HCT116 (cell line): ENCODE measurements at regions not wholly inside any gene's neighbourhood (a gene's known extent, or its start where the extent isn't known, plus 50 kb on each side); places are given as distances from the start of the nearest gene placed in this dataset.

ENCODE experiments used
- CTCF ChIP-seq, 3 experiments: fragments of 200-600 bp in 1 of 3; sonication (generic) in 1 of 3; IDR thresholded peaks in 2 of 3; conservative IDR thresholded peaks in 1 of 3; 2 replicates each; pipeline ENCODE4 v1.5.1; 2012 to 2017; ENCODE audit warnings: low read depth in 2 of 3, low read length in 2 of 3, antibody characterized with exemption in 1 of 3, borderline replicate concordance in 1 of 3, control low read depth in 1 of 3, mild to moderate bottlenecking in 1 of 3, mixed read lengths in 1 of 3, mixed run types in 1 of 3, moderate library complexity in 1 of 3; ENCODE audit not compliant: insufficient read depth in 1 of 3
- EZH2 ChIP-seq: fragments of 200-600 bp; sonication (generic); IDR thresholded peaks from 2 replicates; pipeline ENCODE4 v1.6.1; 2017; ENCODE audit warnings: antibody characterized with exemption, mixed run types
- EZH2phosphoT487 ChIP-seq: fragments of 200-600 bp; IDR thresholded peaks from 2 replicates; pipeline ENCODE4 v1.6.1; 2018; ENCODE audit warnings: antibody characterized with exemption, borderline replicate concordance
- MAX ChIP-seq: IDR thresholded peaks from 2 replicates; pipeline ENCODE4 v1.6.1; 2012
- REST ChIP-seq: IDR thresholded peaks from 2 replicates; pipeline ENCODE4 v1.6.1; 2012; ENCODE audit warnings: low read depth

GRCh38 chr4:57445686-57446085 is 335.5 kb upstream of the IGFBP7 start:
- no peak for TF ChIP-seq REST
- TF ChIP-seq CTCF (IDR thresholded peaks at IDR 0.05 in 2 of 3, conservative IDR thresholded peaks at IDR 0.05 in 1 of 3; ENCODE audit: borderline replicate concordance in 1 of 3, insufficient read depth in 1 of 3, low read depth in 2 of 3, low read length in 2 of 3), result no peak
- no peak for TF ChIP-seq EZH2
- no peak for TF ChIP-seq MAX
- TF ChIP-seq EZH2phosphoT487, result no peak
